ENCODE measurements at regions not wholly inside any gene's neighbourhood (a gene's known extent, or its start where the extent isn't known, plus 50 kb on each side); places are given as distances from the start of the nearest gene placed in this dataset.

GRCh38 chr13:46947425-46948191 is 50.8 kb upstream of the HTR2A start:
- TF ChIP-seq BCL6B (tag by site-specific recombination; IDR thresholded peaks at IDR 0.05) (no peak), CTCF (tag by site-specific recombination; IDR thresholded peaks at IDR 0.05) (no peak), ZNF785 (tag by site-specific recombination; IDR thresholded peaks at IDR 0.05) (no peak), ZNF677 (tag by site-specific recombination; IDR thresholded peaks at IDR 0.05) (no peak), ZXDB (tag by site-specific recombination; IDR thresholded peaks at IDR 0.05) (no peak), RBAK (tag by site-specific recombination; IDR thresholded peaks at IDR 0.05) (no peak), PRDM1 (tag by site-specific recombination; IDR thresholded peaks at IDR 0.05) (no peak), GLI2 (tag by site-specific recombination; IDR thresholded peaks at IDR 0.05; ENCODE audit: borderline replicate concordance, low read depth) (no peak), ZNF202 (tag by site-specific recombination; IDR thresholded peaks at IDR 0.05; ENCODE audit: borderline replicate concordance) (no peak)
- TF ChIP-seq, protein P1, sequence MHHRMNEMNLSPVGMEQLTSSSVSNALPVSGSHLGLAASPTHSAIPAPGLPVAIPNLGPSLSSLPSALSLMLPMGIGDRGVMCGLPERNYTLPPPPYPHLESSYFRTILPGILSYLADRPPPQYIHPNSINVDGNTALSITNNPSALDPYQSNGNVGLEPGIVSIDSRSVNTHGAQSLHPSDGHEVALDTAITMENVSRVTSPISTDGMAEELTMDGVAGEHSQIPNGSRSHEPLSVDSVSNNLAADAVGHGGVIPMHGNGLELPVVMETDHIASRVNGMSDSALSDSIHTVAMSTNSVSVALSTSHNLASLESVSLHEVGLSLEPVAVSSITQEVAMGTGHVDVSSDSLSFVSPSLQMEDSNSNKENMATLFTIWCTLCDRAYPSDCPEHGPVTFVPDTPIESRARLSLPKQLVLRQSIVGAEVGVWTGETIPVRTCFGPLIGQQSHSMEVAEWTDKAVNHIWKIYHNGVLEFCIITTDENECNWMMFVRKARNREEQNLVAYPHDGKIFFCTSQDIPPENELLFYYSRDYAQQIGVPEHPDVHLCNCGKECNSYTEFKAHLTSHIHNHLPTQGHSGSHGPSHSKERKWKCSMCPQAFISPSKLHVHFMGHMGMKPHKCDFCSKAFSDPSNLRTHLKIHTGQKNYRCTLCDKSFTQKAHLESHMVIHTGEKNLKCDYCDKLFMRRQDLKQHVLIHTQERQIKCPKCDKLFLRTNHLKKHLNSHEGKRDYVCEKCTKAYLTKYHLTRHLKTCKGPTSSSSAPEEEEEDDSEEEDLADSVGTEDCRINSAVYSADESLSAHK (tag by site-specific recombination; IDR thresholded peaks at IDR 0.05) = no peak
- TF ChIP-seq, protein P2, sequence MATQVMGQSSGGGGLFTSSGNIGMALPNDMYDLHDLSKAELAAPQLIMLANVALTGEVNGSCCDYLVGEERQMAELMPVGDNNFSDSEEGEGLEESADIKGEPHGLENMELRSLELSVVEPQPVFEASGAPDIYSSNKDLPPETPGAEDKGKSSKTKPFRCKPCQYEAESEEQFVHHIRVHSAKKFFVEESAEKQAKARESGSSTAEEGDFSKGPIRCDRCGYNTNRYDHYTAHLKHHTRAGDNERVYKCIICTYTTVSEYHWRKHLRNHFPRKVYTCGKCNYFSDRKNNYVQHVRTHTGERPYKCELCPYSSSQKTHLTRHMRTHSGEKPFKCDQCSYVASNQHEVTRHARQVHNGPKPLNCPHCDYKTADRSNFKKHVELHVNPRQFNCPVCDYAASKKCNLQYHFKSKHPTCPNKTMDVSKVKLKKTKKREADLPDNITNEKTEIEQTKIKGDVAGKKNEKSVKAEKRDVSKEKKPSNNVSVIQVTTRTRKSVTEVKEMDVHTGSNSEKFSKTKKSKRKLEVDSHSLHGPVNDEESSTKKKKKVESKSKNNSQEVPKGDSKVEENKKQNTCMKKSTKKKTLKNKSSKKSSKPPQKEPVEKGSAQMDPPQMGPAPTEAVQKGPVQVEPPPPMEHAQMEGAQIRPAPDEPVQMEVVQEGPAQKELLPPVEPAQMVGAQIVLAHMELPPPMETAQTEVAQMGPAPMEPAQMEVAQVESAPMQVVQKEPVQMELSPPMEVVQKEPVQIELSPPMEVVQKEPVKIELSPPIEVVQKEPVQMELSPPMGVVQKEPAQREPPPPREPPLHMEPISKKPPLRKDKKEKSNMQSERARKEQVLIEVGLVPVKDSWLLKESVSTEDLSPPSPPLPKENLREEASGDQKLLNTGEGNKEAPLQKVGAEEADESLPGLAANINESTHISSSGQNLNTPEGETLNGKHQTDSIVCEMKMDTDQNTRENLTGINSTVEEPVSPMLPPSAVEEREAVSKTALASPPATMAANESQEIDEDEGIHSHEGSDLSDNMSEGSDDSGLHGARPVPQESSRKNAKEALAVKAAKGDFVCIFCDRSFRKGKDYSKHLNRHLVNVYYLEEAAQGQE (tag by site-specific recombination; IDR thresholded peaks at IDR 0.05) = no peak
- TF ChIP-seq, protein P3, sequence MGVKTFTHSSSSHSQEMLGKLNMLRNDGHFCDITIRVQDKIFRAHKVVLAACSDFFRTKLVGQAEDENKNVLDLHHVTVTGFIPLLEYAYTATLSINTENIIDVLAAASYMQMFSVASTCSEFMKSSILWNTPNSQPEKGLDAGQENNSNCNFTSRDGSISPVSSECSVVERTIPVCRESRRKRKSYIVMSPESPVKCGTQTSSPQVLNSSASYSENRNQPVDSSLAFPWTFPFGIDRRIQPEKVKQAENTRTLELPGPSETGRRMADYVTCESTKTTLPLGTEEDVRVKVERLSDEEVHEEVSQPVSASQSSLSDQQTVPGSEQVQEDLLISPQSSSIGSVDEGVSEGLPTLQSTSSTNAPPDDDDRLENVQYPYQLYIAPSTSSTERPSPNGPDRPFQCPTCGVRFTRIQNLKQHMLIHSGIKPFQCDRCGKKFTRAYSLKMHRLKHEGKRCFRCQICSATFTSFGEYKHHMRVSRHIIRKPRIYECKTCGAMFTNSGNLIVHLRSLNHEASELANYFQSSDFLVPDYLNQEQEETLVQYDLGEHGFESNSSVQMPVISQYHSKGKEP (tag by site-specific recombination; IDR thresholded peaks at IDR 0.05) = no peak
- TF ChIP-seq, protein P4, sequence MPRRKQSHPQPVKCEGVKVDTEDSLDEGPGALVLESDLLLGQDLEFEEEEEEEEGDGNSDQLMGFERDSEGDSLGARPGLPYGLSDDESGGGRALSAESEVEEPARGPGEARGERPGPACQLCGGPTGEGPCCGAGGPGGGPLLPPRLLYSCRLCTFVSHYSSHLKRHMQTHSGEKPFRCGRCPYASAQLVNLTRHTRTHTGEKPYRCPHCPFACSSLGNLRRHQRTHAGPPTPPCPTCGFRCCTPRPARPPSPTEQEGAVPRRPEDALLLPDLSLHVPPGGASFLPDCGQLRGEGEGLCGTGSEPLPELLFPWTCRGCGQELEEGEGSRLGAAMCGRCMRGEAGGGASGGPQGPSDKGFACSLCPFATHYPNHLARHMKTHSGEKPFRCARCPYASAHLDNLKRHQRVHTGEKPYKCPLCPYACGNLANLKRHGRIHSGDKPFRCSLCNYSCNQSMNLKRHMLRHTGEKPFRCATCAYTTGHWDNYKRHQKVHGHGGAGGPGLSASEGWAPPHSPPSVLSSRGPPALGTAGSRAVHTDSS (tag by site-specific recombination; IDR thresholded peaks at IDR 0.05) = no peak
